Stimulated activated CD4-positive, alpha-beta T cell treated with anti-CD3 and anti-CD28 coated beads, TNF-alpha, amount 100 ng/mL, for 4 hours (primary cell): ENCODE measurements at regions not wholly inside any gene's neighbourhood (a gene's known extent, or its start where the extent isn't known, plus 50 kb on each side); places are given as distances from the start of the nearest gene placed in this dataset.

Experiments
- DNase-seq, 3 experiments: peaks; one replicate each; pipeline ENCODE4 v3.0.0-alpha.2; 2020; ENCODE audit warnings: low read depth in 3 of 3

DNA sequence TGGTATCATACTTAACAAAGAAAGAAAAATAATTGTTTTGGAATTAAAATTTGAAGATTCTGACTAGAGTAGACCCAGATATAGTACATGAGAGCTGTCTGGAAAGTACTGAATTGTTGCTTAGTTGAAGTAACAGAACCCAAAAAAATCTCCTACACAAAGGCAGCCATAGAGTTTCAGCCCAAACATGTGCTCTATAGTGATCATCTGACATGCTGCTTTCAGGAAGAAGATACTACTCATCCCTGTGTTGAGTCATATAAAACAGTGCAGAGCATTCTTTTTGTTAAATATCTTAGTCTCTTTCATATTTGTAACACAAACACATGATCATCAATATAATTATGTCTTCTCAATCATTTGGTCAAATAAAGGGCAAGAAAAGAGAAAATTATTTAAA, 84.8 kb upstream of the PTPRM start:
- DNase-seq: no peak

DNA sequence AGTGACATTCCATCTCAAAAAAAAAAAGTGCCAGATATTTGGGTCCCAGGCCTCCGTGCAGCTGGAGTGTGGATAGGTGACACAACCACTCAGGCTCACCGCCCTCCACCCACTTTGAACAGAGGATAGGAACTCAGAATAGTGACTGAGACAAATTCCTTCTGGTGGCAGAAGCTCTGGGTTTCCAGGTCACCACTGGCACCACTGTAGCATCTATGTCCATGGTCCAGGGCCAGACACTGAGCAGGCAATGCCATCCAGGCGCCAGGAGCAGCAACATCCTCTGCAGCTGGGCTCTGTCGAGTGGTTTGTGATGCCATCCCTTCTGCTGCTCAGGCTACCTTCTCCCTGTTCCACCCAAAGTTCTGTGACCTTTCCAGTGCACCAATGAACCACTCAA, 81.5 kb upstream of the PTPRM start:
- DNase-seq: no peak

DNA sequence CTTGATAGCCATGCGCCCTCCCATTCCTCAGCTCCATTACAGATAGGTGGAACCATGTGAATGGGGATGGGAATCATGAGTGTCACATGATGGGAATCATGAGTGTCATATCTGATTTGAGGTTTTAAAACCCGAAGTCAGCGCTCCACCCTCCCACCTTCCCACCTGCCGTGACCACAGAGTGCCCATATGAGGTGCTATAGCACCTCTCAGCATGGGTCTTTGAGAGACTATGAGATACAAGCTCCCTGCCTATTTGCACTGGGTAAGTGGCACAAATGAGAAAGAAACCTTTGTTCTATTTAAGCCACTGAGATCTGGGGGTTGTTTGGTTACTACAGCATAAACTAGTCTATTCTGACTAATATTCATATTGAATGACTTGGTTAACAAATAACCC, 78.5 kb upstream of the PTPRM start:
- DNase-seq: no peak

DNA sequence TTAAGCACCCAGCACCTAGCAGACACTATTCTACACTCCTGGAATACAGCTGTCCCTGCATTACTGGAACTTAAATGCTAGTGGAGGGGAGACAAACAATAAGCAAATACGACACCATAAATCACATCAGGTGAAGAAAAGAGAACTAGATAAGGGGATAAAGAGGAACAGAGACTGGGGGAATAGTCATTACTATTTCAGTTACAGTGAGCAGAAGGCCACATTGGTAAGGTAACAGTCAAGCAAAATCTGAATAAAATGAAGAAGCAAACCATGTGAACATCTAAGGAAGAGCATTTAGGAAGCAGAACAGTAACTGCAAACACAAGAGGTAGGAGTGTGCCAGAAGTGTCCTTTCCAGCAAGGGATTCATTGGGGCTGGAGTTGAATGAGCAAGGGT, 77.0 kb upstream of the PTPRM start:
- no peak for DNase-seq

DNA sequence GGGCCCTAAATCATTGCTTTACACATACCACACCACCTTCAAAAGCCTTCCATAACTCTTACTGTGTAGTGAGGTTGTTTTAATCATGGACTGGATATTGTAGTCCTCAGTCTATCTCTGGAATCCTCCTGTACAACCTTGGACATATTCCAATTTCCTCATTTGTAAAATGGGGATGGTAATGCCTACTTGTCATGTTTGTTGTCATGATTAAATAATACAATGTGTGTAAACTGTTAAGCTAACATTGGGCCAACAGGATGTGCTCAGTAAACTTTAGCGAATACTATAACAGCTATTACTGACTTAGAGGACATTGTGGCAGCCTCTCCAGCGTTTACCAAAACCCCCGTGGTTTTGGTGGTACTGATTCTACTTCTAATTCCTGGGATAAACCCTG, 74.7 kb upstream of the PTPRM start:
- no peak for DNase-seq

DNA sequence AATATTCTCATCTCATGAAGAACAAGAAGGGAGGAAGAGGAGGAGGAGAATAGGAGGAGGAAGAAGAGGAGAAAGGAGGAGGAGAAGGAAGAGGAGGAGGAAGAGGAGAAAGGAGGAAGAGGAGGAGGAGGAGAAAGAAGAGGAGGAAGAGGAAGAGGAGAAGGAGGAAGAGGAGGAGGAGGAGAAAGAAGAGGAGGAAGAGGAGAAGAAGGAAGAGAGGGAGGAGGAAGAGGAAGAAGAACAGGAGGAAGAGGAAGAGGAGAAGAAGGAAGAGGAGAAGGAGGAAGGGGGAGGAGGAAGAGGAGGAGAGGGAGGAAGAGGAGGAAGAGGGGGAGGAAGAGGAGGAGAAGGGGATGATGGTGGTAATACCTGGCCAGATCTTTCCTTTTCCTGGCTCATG, 70.0 kb upstream of the PTPRM start:
- no peak for DNase-seq

DNA sequence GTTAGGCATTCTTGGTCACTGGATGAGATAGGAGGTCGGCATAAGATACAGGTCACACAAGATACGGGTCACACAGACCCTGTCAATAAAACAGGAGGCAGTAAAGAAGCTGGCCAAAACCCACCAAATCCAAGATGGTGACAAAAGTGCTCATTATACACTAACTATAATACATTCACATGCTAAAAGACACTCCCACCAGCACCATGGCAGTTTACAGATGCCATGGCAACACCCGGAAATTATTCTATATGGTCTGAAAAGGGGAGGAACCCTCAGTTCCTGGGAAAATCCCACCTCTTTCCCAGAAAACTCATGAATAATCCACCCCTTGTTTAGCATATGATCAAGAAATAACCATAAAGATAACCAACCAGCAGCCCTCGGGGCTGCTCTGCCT, 56.0 kb upstream of the PTPRM start:
- no peak for DNase-seq

DNA sequence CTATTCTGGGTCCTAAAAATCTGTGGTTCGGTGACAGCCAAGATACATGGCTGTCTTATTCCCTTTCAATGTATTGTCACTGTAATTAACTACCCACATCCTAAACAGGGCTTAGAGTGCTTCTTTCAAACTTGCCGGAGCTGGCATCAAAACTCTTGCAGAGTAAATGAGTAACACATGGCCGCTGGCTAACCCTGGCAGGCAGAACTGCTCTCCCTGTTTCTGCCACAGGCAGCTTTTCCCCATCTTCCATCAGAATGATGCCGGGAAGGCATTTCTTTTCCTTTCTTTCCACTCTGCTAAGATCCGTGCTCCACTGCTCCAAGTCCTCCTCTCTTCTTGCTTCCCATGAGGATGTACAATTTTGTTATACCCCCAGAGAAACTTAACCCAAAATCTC, 54.8 kb upstream of the PTPRM start:
- DNase-seq: no peak

DNA sequence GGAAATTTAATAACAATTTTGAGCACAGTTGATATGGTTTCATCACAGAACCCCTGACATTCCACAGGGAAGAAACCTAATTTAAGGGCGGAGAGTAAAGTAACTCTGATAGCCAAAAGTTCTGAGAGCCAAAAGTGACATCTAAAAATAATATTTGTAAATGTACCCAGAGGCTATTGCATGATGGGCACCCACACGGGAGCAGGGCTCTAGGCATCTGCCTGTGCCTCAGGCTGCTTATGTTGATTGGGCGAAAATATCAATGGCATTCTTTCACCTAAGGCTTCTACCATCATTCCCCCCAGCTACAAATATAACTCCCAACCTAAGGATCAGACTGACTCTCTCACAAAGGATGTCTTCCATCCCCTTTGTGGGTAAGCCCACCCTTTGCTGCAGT, 54.1 kb upstream of the PTPRM start:
- no peak for DNase-seq

DNA sequence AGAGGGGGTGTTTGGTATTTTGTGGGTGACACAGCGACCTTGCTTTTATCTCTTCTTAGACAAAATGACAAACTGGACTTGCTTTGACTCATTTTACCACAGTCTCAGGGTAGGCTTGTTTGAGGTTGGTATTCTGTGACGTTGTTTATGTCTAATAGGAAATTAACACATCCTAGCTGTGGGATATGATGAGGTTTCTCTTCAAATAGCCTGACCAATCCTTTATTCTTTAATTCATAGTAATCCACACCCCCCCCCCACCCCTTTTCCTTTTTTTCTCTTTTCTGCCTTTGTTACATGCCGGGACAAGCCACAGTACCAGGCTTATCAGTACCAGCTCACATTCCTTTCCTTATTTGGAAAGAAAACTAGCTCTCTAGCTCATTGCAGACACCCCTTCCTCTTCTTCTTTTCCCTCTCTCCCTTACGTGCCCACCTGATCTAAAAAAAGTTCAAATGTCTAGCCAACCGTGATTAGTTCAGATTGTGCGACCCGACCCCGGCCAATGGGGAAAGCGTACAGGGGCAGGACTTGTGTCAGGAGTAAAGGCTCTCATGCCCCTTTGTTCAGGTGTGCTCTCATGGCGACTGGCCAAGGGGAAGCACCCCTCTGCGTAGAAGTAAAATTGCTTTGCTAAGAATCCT, 52.2 kb upstream of the PTPRM start:
- no peak for DNase-seq

DNA sequence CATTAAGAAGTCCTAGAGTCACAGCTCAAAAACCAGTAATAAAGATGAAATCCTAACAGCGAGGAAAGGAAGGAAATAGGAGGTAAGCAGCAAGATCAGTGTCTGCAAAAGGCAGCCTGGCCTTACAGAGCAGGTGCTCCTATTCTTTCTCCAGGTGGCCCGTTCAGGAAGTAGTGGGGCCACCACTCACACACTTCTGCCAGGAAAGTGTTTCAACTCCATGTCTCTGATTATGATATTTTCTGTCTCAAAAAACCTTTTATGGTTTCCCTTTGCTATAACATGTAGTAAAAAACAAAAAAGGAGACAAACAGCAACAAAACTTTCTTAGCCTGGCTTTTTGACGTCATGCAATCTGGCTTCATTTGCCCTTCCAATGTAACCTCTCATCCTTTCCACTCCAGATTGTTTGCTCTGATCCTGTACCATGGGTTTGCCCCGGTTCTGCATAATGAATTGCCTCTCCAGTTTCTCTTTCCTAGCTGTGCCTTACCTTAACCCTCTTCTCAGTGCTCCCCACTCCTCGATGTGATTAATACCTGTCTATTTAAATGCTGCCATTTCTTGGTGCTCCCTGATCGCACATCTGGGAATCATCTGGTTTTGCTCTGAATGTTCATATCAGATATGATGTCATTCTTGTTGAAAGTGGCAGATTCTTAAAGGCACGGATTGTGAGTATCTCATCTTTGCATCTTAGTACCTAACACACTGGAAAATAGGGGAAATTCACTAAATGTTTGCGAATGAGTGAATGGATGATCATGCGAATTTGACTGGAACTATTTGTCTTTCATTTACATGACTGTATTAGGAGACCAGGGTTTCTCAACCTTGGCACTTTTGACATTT, 50.6 kb upstream of the PTPRM start:
- no peak for DNase-seq
